GM12878 (cell line): ENCODE measurements at regions not wholly inside any gene's neighbourhood (a gene's known extent, or its start where the extent isn't known, plus 50 kb on each side); places are given as distances from the start of the nearest gene placed in this dataset.
A peak's percentile ranks its signal among the peaks of the same experiment; 100 is the strongest.

Experiments used
- ATAC-seq: fragments of 200-7000 bp; cut with Tn5 transposase; 3 replicates; pipeline ENCODE4 v1.9.1; 2020; ENCODE audit warnings: mild to moderate bottlenecking, moderate library complexity
- BruUV-seq: library from RNA; stranded (reverse); fragments of 400-500 nt; replicated peaks from 2 replicates; lab custom pipeline; 2021; lab: Mats Ljungman, UMichigan
- CTCF ChIA-PET: fragments of 300-600 bp; sonication (Branson Sonifier 250); formaldehyde crosslinking; extraction: SDS; loops from one replicate; lab custom pipeline; 2021; ENCODE audit warnings: inconsistent platforms; lab: Yijun Ruan, JAX
- POLR2A ChIA-PET: fragments of 350-600 bp; formaldehyde crosslinking; extraction: SDS; loops from one replicate; lab custom pipeline; 2021; ENCODE audit warnings: inconsistent platforms; lab: Charles Lee
- RAD21 ChIA-PET: fragments of 300-600 bp; sonication (Branson Sonifier 250); formaldehyde crosslinking; loops from one replicate; lab custom pipeline; 2023; ENCODE audit warnings: antibody characterized with exemption; ENCODE audit not compliant: unreplicated experiment; lab: Charles Lee
- SMC1A ChIA-PET: fragments of 300-600 bp; sonication (Branson Sonifier 250); formaldehyde crosslinking; loops from one replicate; lab custom pipeline; 2023; ENCODE audit not compliant: unreplicated experiment, uncharacterized antibody; lab: Charles Lee
- DNase-seq: peaks from one replicate; pipeline ENCODE4 v3.0.0-alpha.2; 2011; ENCODE audit warnings: low read depth, low spot score
- FAIRE-seq: peaks from 3 replicates; lab custom pipeline; 2011; peaks lifted over from hg19 to GRCh38; lab: Jason Lieb, UNC
- H2AFZ ChIP-seq: 2 replicates; pipeline ENCODE4 v1.6.0; 2011; ENCODE audit warnings: low read depth, low read length, control low read depth; ENCODE audit not compliant: control insufficient read depth
- H3K27ac ChIP-seq: 2 replicates; pipeline ENCODE4 v1.5.1; 2011; ENCODE audit warnings: control low read depth; ENCODE audit not compliant: control insufficient read depth, insufficient read depth
- H3K27me3 ChIP-seq, 2 experiments: replicated peaks in 1 of 2; 2 replicates each; pipeline versions ENCODE4 v1.6.0 to v1.6.1; 2011; ENCODE audit warnings: low read length in 1 of 2; ENCODE audit not compliant: control insufficient read depth in 2 of 2, insufficient read depth in 2 of 2
- H3K36me3 ChIP-seq, 2 experiments: 2 replicates each; pipeline ENCODE4 v1.5.1; 2011; ENCODE audit warnings: low read length in 1 of 2; ENCODE audit not compliant: control insufficient read depth in 2 of 2, insufficient read depth in 2 of 2
- H3K4me1 ChIP-seq: 2 replicates; pipeline ENCODE4 v1.6.1; 2011; ENCODE audit warnings: mild to moderate bottlenecking, low read length, moderate library complexity, mixed read lengths; ENCODE audit not compliant: control insufficient read depth, insufficient read depth
- H3K4me2 ChIP-seq: 2 replicates; pipeline ENCODE4 v1.6.0; 2011; ENCODE audit warnings: control low read depth; ENCODE audit not compliant: control insufficient read depth, insufficient read depth
- H3K4me3 ChIP-seq: fragments of 200-600 bp; sonication (generic); 2 replicates; pipeline ENCODE4 v1.5.1; 2016
- H3K79me2 ChIP-seq: 2 replicates; pipeline ENCODE4 v1.6.0; 2011; ENCODE audit warnings: low read length; ENCODE audit not compliant: control insufficient read depth, insufficient read depth
- H3K9ac ChIP-seq: 2 replicates; pipeline ENCODE4 v1.8.0; 2011; ENCODE audit warnings: low read length, control low read depth, mixed read lengths; ENCODE audit not compliant: control insufficient read depth, insufficient read depth
- H3K9me3 ChIP-seq: replicated peaks from 3 replicates; pipeline ENCODE4 v1.5.1; 2011; ENCODE audit warnings: mild to moderate bottlenecking, low read length; ENCODE audit not compliant: control insufficient read depth, insufficient read depth
- H4K20me1 ChIP-seq: 2 replicates; pipeline ENCODE4 v1.6.0; 2011; ENCODE audit not compliant: control insufficient read depth, insufficient read depth
- BACH1 ChIP-seq: fragments of 450-650 bp; IDR thresholded peaks from 2 replicates; pipeline ENCODE4 v1.6.1; 2017; ENCODE audit warnings: mild to moderate bottlenecking, borderline replicate concordance
- KLF5 ChIP-seq: fragments of 450-650 bp; IDR thresholded peaks from 2 replicates; pipeline ENCODE4 v1.6.1; 2014; ENCODE audit warnings: mild to moderate bottlenecking; ENCODE audit not compliant: partially characterized antibody
- WGBS: methylation state at CpG from one replicate; pipeline ENCODE4 v1.1.6; 2016; ENCODE audit warnings: low lambda C conversion rate; ENCODE audit not compliant: insufficient replicate concordance, insufficient coverage; ENCODE audit errors: missing lambda C conversion rate; 5-methylcytosine and 5-hydroxymethylcytosine counted together
- in situ Hi-C: fragments of 300-500 bp; cut with MboI; formaldehyde crosslinking; loops from 9 replicates; pipeline ENCODE4 v1.14.3; 2018; ENCODE audit warnings: mixed read lengths
- intact Hi-C: fragments of 100-400 bp; cut with micrococcal nuclease; formaldehyde crosslinking; loops from one replicate; pipeline ENCODE4 v1.14.2; 2022; ENCODE audit not compliant: unreplicated experiment
- TF ChIP-seq, protein P1 (sequence below): IDR thresholded peaks from 2 replicates; pipeline ENCODE4 v1.6.1; 2012; ENCODE audit warnings: low read length, inconsistent platforms
- TF ChIP-seq, protein P2 (sequence below): fragments of 450-650 bp; IDR thresholded peaks from 2 replicates; pipeline ENCODE4 v1.6.1; 2017; ENCODE audit warnings: low read depth, mild to moderate bottlenecking, moderate library complexity

DNA sequence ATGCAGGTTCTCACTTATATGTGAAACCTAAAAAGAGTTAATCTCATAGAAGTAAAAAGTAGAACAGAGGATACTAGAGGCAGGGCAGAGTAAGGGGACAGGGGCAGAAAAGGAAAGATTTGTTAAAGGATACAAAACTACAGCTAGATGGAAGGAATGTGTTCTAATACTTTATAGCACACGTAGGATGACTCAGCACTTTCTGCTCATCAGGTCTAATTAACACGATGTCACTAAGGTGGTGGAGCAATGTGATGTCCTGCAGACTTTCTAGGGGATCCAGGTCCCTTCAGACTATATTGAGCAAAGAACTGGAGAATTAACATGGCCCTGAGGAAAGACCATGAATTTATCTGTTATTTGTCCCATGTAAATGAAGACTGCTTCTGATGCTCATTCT lies 80.8 kb upstream of the CMKLR1 start:
- ChIA-PET RAD21 (no interaction called here), SMC1A (interaction anchor here (0.8 kb wide), 1 partner anchor 43 kb away, joined by 3 read pairs; no protein-coding TSS in a partner anchor), POLR2A (no interaction called here), CTCF (no interaction called here)
- H3K27ac ChIP-seq, result no peak overlapping the region
- intact Hi-C loops, result no loop called here
- no peaks in the 10 kb centered on the region for H3K79me2 ChIP-seq
- no peak overlapping the region for H3K9ac ChIP-seq
- H3K27me3 ChIP-seq, result no peaks in the 10 kb centered on the region; a peak in 2 of 4 replicates
- 43% methylated on average over 2 of the region's 2 CpGs for WGBS
- H3K4me3 ChIP-seq, result no peak overlapping the region
- ATAC-seq (no peak), FAIRE-seq (no peak), DNase-seq (no peak)
- H3K4me2 ChIP-seq, result no peak overlapping the region
- no peaks in the 10 kb centered on the region for H3K36me3 ChIP-seq
- no peaks in the 10 kb centered on the region for H3K9me3 ChIP-seq
- BruUV-seq, result no TSS peak
- H3K4me1 ChIP-seq, result no peaks in the 10 kb centered on the region
- in situ Hi-C loops, result loop anchor here (25.0 kb wide), 1 partner anchor 1283 kb away; no protein-coding TSS in a partner anchor
- H2AFZ ChIP-seq, result no peak overlapping the region
- TF ChIP-seq, protein P1, sequence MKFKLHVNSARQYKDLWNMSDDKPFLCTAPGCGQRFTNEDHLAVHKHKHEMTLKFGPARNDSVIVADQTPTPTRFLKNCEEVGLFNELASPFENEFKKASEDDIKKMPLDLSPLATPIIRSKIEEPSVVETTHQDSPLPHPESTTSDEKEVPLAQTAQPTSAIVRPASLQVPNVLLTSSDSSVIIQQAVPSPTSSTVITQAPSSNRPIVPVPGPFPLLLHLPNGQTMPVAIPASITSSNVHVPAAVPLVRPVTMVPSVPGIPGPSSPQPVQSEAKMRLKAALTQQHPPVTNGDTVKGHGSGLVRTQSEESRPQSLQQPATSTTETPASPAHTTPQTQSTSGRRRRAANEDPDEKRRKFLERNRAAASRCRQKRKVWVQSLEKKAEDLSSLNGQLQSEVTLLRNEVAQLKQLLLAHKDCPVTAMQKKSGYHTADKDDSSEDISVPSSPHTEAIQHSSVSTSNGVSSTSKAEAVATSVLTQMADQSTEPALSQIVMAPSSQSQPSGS, result no peak
- no peak for TF ChIP-seq KLF5
- TF ChIP-seq BACH1, result peak; percentile 77; the same call in 1 of the 2 replicates
- TF ChIP-seq, protein P2, sequence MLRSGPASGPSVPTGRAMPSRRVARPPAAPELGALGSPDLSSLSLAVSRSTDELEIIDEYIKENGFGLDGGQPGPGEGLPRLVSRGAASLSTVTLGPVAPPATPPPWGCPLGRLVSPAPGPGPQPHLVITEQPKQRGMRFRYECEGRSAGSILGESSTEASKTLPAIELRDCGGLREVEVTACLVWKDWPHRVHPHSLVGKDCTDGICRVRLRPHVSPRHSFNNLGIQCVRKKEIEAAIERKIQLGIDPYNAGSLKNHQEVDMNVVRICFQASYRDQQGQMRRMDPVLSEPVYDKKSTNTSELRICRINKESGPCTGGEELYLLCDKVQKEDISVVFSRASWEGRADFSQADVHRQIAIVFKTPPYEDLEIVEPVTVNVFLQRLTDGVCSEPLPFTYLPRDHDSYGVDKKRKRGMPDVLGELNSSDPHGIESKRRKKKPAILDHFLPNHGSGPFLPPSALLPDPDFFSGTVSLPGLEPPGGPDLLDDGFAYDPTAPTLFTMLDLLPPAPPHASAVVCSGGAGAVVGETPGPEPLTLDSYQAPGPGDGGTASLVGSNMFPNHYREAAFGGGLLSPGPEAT, result no peak
- no peaks in the 10 kb centered on the region for H4K20me1 ChIP-seq
